Tibial artery (tissue), 4 donors: ENCODE measurements at regions not wholly inside any gene's neighbourhood (a gene's known extent, or its start where the extent isn't known, plus 50 kb on each side); places are given as distances from the start of the nearest gene placed in this dataset.

Source experiments
- DNase-seq, 2 donors: peaks; one replicate each; pipeline ENCODE4 v3.0.0-alpha.2; 2019
- H3K27ac ChIP-seq, 2 donors: fragments of 200-600 bp; sonication (generic) in 1 of 2; 1 replicate in 1 of 2; 2 replicates in 1 of 2; pipeline ENCODE4 v1.5.1; 2018 to 2019; ENCODE audit warnings: mild to moderate bottlenecking in 1 of 2
- H3K27me3 ChIP-seq, 2 donors: fragments of 200-600 bp; sonication (generic) in 1 of 2; one replicate each; pipeline versions ENCODE4 v1.5.1 to v1.6.0; 2016 to 2019
- H3K36me3 ChIP-seq, 3 donors: fragments of 200-600 bp; sonication (generic) in 2 of 3; one replicate each; pipeline ENCODE4 v1.5.1; 2016 to 2019; ENCODE audit warnings: mild to moderate bottlenecking in 2 of 3
- H3K4me1 ChIP-seq, 4 donors: fragments of 200-600 bp; sonication (generic) in 2 of 4; 1 replicate in 3 of 4; 2 replicates in 1 of 4; pipeline ENCODE4 v1.5.1; 2016 to 2019
- H3K4me3 ChIP-seq, 2 donors: fragments of 200-600 bp; sonication (generic) in 1 of 2; 1 replicate in 1 of 2; 2 replicates in 1 of 2; pipeline ENCODE4 v1.5.1; 2018 to 2019; ENCODE audit warnings: mild to moderate bottlenecking in 2 of 2
- H3K9me3 ChIP-seq, 3 donors: fragments of 200-600 bp; sonication (generic) in 1 of 3; one replicate each; pipeline ENCODE4 v1.5.1; 2016 to 2019
- intact Hi-C: fragments of 100-400 bp; cut with DNase I; formaldehyde crosslinking; loops from one replicate; pipeline ENCODE4 v1.15.0; 2023; ENCODE audit warnings: low total_unique reads
- TF ChIP-seq, protein P1 (sequence below), 2 experiments: fragments of 200-600 bp in 1 of 2; fragments of 450-650 bp in 1 of 2; IDR thresholded peaks; one replicate each; pipeline ENCODE4 v1.5.1; 2017 to 2019; ENCODE audit warnings: antibody characterized with exemption in 2 of 2, mild to moderate bottlenecking in 1 of 2, moderate library complexity in 1 of 2

DNA sequence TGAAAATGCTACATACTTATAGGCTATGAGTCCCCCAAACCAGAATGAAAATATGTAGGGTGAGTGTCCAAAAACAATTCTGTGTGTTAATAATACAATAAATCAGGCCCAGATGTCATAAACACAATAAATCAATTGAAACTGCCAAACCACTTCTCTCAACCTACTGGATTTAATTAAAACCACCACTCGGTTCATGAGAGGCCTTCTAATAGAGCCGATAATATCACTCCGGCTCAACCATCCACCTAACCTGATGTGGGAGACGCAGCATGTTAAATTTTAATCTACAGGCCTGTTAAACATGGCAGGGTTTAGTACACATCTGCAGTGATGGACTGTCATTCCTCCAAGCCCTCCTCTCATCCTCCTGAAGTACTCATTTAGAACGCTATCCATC, 734.5 kb upstream of the ZNF608 start:
- intact Hi-C loops: no loop called here
- Histone ChIP-seq H3K4me1 (peaks cover 0 to 39% (median 12%) of the 10 kb centered on the region in 4 donors), H3K27ac (peak overlapping the region in 1 of 2 donors; percentile 8), H3K27me3 (no peaks in the 10 kb centered on the region), H3K4me3 (no peak overlapping the region), H3K36me3 (no peaks in the 10 kb centered on the region), H3K9me3 (no peaks in the 10 kb centered on the region)
- TF ChIP-seq, protein P1, sequence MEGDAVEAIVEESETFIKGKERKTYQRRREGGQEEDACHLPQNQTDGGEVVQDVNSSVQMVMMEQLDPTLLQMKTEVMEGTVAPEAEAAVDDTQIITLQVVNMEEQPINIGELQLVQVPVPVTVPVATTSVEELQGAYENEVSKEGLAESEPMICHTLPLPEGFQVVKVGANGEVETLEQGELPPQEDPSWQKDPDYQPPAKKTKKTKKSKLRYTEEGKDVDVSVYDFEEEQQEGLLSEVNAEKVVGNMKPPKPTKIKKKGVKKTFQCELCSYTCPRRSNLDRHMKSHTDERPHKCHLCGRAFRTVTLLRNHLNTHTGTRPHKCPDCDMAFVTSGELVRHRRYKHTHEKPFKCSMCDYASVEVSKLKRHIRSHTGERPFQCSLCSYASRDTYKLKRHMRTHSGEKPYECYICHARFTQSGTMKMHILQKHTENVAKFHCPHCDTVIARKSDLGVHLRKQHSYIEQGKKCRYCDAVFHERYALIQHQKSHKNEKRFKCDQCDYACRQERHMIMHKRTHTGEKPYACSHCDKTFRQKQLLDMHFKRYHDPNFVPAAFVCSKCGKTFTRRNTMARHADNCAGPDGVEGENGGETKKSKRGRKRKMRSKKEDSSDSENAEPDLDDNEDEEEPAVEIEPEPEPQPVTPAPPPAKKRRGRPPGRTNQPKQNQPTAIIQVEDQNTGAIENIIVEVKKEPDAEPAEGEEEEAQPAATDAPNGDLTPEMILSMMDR (IDR thresholded peaks at IDR 0.05): no peak
- DNase-seq: no peak

DNA sequence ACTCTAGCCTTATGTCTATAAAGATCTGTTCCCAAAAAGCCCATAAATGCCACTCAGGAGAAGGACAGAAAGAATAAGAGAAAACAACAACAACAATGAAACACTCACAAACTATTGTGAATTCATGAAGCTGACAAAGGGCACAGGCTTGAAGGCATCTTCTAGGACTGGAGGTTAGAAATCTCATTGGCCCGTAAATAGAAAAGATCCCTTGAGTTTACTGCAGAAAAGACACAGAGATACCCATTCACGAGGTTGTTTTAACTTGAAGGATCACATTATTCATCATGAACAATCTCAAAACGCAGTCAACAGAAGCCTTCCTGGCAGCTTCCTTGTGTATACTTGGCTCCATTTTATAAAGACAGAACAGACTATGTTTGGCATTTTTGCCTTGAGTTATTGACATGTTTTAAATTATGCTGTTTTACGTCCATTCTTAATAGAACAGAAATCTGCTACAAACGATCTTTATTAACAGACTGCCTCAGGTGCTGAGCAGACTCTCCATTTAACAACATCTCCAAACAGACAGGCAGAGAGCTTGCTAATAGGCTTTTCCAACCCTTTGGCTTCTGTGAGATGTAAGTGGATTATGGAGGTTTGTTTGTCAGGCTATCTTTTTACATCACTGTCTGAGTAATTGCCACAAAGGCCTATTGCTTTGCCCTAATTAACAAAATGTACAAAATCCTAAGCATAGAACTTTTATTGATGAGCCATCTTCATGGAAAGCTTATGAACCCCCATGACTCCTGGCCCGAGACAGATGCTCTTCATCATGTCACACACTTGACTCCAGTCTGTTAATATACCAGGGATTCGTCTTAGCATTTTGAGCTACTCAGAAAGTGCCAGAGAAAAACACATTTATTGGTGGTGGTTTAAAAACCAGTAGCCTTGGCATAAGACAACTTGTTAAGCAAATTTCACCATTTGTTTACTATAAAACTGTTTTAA, 735.3 kb upstream of the ZNF608 start:
- H3K4me3 ChIP-seq: no peak overlapping the region
- no peak for DNase-seq
- TF ChIP-seq, protein P1 (IDR thresholded peaks at IDR 0.05): no peak
- intact Hi-C loops: no loop called here
- no peaks in the 10 kb centered on the region for H3K36me3 ChIP-seq
- peaks cover 0 to 48% (median 17%) of the 10 kb centered on the region in 4 donors for H3K4me1 ChIP-seq
- H3K9me3 ChIP-seq: no peaks in the 10 kb centered on the region
- peak overlapping the region; percentile 8 to 52 for H3K27ac ChIP-seq
- no peaks in the 10 kb centered on the region for H3K27me3 ChIP-seq

DNA sequence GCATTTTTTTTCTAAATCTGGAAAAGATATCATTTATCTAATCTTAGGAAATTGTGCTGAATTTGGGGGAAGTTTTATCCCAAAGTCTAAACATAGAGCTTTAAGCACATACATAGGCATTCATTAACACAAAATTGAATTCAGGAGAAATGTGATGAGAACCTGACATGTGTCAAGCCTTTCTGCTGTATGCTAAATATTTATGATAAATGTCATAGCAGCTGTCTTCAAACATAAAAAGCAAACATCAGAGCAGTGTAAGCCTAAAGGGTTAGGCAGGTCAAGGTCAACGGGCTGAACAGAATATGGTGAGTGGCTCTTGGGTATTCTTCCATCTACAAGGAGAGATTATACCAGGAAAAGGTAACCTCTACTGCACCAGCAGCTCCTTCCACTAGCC, 737.2 kb upstream of the ZNF608 start:
- DNase-seq: no peak
- no peaks in the 10 kb centered on the region for H3K36me3 ChIP-seq
- peak overlapping the region; percentile 73 to 80 for H3K27ac ChIP-seq
- H3K4me3 ChIP-seq: no peak overlapping the region
- TF ChIP-seq, protein P1 (IDR thresholded peaks at IDR 0.05): no peak
- H3K27me3 ChIP-seq: no peaks in the 10 kb centered on the region
- intact Hi-C loops: no loop called here
- H3K4me1 ChIP-seq: peaks cover 0 to 50% (median 17%) of the 10 kb centered on the region in 4 donors
- H3K9me3 ChIP-seq: no peaks in the 10 kb centered on the region

DNA sequence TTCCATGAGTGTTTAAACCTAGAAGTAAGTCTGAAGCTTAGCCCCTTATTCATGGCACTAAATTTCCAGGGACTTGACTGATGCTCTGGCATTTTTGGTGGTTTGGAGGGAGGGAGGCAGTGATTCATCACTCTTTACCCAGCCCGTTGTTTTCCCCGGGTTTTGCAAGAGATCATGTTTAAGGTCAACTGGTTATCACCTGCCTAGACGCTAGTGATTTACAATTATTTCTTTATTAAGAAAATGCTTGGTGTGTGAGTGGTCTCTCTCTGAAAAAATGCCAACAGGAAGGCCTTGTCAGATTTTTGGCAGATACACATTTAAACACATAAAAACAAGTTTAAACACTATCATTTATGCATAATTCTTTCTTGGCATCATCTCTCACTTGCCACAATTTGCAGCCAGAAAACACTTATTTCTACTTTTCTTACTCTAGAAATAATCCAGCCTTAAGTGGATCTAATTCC, 737.9 kb upstream of the ZNF608 start:
- peaks cover 0 to 50% (median 17%) of the 10 kb centered on the region in 4 donors for H3K4me1 ChIP-seq
- no peaks in the 10 kb centered on the region for H3K36me3 ChIP-seq
- H3K9me3 ChIP-seq: no peaks in the 10 kb centered on the region
- peak overlapping the region; percentile 73 to 80 for H3K27ac ChIP-seq
- no peak overlapping the region for H3K4me3 ChIP-seq
- intact Hi-C loops: no loop called here
- peak; percentile 47 to 67 for DNase-seq
- no peaks in the 10 kb centered on the region for H3K27me3 ChIP-seq
- TF ChIP-seq, protein P1 (IDR thresholded peaks at IDR 0.05): no peak

DNA sequence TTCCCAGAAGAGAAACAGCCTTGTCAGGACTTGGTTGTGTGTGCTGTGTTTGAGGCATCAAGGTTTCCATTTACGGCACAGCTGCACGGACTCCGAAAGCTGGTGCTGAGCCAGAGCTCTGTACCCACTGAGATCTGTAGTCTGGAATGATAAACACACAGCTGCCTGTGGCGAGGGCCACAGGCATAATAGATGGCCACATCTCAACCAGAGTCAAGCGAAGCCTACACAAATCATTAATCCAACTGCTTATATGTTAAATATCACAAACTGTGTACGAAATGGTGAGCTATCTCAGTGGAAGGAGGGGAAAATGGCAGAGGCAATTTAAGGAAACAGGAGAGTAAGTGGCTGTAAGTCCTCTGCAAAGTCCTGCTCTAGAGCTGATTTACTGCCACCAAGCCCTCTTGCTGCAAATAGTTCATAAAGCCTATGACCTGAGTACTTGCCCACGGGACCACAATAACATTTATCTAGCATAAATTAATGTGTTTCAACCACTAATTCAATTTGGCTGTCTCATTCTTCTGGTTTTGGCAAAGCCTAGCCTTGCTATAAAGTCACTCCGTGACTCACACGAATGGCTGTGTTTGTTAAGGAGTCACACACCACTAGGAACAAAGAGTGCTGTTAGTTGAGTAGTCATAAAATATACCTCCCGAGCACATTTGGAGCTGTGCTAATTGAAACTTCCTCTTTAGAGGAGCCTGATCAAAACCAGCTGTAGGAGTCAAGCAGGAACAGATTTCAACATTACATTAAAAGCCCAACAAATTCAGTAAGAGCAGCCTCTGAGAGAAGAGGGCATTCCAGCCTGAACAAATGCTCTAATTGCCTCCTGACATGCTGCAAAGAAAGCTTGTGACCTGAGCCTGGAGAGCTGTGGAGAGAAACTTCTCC, 738.6 kb upstream of the ZNF608 start:
- peak; percentile 75 to 92 for DNase-seq
- Histone ChIP-seq H3K4me3 (no peak overlapping the region), H3K36me3 (no peaks in the 10 kb centered on the region), H3K9me3 (no peaks in the 10 kb centered on the region), H3K27me3 (no peaks in the 10 kb centered on the region), H3K27ac (peak overlapping the region; percentile 73 to 80), H3K4me1 (peaks cover 0 to 50% (median 17%) of the 10 kb centered on the region in 4 donors)
- intact Hi-C loops: no loop called here
- TF ChIP-seq, protein P1 (IDR thresholded peaks at IDR 0.05): no peak
